GM18517 (cell line): ENCODE measurements at regions not wholly inside any gene's neighbourhood (a gene's known extent, or its start where the extent isn't known, plus 50 kb on each side); places are given as distances from the start of the nearest gene placed in this dataset.

Source experiments
- ATAC-seq: cut with Tn5 transposase; IDR thresholded peaks from one replicate; pipeline ENCODE4 v1.9.1; 2021; ENCODE audit warnings: mild to moderate bottlenecking, moderate library complexity; ENCODE audit not compliant: unreplicated experiment

GRCh38 chr3:143206955-143207337 lies 87.4 kb downstream of the CHST2 start:
- peak; percentile 23 for ATAC-seq

GRCh38 chr3:143207338-143207961 lies 87.9 kb downstream of the CHST2 start:
- ATAC-seq = peak; percentile 73

- no peak for ATAC-seq
Measured at GRCh38 chr3:143208976-143209714, 89.6 kb downstream of the CHST2 start.

DNA sequence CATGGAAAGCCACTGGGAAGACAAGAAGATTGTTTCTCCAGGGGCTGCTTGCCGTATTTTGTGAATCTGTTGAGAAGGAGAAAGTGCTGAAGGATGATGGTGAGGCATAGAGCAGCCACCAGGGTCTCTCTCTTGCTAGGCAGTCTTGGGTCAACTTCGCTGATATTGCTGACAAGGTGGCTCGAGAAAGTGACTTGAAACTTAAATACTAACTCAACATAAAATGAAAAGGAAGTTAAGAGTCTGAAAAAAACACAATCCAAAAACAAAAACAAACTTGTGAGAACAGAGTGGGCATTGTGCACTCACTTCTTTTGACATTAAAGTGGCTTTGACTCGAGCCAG lies 90.1 kb downstream of the CHST2 start:
- no peak for ATAC-seq

GRCh38 chr3:143210141-143210540 lies 90.6 kb downstream of the CHST2 start:
- ATAC-seq = no peak

GRCh38 chr3:143215059-143215458 lies 95.5 kb downstream of the CHST2 start:
- ATAC-seq = no peak
